ENCODE measurements at regions not wholly inside any gene's neighbourhood (a gene's known extent, or its start where the extent isn't known, plus 50 kb on each side); places are given as distances from the start of the nearest gene placed in this dataset.

- TF ChIP-seq, protein P1, sequence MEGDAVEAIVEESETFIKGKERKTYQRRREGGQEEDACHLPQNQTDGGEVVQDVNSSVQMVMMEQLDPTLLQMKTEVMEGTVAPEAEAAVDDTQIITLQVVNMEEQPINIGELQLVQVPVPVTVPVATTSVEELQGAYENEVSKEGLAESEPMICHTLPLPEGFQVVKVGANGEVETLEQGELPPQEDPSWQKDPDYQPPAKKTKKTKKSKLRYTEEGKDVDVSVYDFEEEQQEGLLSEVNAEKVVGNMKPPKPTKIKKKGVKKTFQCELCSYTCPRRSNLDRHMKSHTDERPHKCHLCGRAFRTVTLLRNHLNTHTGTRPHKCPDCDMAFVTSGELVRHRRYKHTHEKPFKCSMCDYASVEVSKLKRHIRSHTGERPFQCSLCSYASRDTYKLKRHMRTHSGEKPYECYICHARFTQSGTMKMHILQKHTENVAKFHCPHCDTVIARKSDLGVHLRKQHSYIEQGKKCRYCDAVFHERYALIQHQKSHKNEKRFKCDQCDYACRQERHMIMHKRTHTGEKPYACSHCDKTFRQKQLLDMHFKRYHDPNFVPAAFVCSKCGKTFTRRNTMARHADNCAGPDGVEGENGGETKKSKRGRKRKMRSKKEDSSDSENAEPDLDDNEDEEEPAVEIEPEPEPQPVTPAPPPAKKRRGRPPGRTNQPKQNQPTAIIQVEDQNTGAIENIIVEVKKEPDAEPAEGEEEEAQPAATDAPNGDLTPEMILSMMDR (IDR thresholded peaks at IDR 0.05) = no peak
- TF ChIP-seq POLR2A (IDR thresholded peaks at IDR 0.05) = no peak
These were observed 271.4 kb upstream of the NR5A2 start for GRCh38 chr1:199756066-199756465.
